NCI-H2196 treated with DMSO at 0.1 percent for 48 hours (cell line): ENCODE measurements at regions not wholly inside any gene's neighbourhood (a gene's known extent, or its start where the extent isn't known, plus 50 kb on each side); places are given as distances from the start of the nearest gene placed in this dataset.
"Not testable (repeated sequence)": the region's sequence is repeated elsewhere in the genome, so short reads cannot be mapped to it uniquely, and the experiment has no call there.

Source experiments
- DNase-seq: peaks from one replicate; lab custom pipeline; 2025; ENCODE audit not compliant: unreplicated experiment; lab: John Stamatoyannopoulos, UW

- DNase-seq, result no peak
Measured at GRCh38 chr6:165854061-165854862, 191.2 kb upstream of the PDE10A start.

DNA sequence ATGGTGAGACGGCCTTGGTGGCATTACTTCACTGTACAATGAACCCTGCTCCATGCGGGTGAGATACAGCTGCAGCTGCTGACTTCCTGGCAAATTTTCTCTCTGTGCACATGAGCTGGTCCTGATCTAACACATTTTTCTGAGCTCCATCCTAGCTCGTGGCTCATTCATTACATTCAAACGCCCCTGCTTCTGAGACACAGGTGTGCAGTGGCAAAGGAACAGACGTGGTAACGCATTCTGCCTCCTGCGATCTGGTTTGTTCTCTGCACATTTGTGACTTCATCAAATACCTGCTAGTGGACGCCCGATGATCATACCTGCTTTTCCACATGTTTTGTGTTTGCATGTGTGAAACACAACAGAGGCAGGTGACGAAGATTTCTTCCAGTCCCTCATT, 189.6 kb upstream of the PDE10A start:
- DNase-seq, result no peak

DNA sequence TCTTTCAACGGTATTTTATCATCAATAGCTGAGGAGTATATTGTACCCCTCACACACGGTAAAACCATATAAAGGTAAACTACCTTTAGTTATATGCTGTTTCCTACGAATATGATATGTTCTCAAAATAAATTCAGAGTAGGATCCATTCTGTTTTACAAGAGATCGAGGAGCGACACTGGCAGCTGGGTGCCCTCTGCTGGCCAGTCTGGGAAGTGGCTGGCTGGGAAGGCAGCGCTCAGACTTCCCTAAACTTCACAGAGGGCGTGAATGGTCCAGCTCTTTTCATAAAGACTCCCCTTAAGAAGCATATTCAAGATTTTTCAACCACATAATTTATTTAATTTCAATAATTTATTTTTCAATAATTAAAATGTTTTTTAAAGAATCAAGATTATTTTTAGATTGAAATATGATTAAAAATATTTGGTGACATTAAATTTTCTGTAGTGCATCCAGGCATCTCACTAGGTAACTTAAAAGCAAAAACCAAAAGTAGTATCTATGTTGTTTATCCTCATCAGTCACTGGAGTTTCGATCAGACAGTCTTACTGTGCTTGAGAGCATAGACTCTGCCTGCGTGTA, 187.5 kb upstream of the PDE10A start:
- DNase-seq, result no peak

DNA sequence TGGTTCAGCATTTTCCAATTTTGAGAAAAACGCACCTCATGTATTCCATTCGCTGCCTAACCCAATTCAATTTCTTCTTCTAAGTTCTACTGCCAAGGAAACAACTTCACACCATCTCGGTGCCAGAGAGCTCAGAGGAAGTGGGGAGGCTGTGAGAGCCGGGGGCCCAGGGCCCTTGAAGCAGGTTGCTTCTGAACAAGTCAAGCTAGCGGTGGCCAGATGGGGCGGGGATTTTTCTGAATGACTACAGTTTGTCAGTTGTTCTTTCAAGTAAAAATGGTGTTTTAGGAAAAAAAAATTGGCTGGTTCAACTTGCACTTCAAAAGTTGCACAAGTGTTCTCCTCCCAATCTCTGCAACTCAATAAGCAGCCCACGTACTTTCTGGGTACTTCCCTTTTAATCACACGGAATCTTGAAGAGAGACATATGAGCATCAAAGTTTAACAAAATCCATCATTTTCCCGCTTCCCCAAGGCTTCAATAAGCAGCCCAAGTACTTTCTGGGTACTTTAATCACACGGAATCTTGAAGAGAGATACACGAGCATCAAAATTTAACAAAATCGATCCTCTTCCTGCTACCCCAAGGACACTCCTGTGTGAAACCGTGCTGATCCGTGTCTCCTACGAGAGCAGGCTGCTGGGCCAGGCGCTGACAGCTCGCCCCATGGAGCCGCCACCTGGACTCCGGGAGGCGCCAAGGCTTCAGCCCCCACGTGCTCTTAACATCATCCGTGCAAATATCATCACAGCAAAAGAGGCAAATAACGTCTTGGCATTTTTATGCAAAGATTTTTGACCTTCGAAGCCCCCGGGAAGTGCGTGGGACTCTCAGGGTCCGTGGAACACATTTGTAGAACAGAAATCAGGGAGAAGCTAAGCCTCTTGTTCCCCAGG, 186.7 kb upstream of the PDE10A start:
- no peak for DNase-seq

DNA sequence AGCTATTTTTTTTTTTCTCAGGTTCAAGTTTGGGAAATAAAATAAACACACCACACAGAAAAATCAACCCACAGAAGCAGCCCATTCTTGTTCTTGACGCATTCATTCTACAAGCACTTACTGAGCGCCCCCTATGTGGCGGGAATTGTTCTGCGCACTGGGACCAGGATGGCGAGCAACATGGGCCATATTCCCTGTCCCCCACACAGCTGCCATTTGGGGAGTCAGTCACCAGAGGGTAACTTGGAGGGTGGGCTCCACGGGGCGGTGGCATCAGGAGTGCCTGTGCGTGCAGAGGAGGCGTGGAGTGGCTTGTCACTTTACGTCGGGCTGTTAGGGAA, 185.0 kb upstream of the PDE10A start:
- DNase-seq, result no peak

- no peak for DNase-seq
Measured at GRCh38 chr6:165847407-165848085, 184.5 kb upstream of the PDE10A start.

DNA sequence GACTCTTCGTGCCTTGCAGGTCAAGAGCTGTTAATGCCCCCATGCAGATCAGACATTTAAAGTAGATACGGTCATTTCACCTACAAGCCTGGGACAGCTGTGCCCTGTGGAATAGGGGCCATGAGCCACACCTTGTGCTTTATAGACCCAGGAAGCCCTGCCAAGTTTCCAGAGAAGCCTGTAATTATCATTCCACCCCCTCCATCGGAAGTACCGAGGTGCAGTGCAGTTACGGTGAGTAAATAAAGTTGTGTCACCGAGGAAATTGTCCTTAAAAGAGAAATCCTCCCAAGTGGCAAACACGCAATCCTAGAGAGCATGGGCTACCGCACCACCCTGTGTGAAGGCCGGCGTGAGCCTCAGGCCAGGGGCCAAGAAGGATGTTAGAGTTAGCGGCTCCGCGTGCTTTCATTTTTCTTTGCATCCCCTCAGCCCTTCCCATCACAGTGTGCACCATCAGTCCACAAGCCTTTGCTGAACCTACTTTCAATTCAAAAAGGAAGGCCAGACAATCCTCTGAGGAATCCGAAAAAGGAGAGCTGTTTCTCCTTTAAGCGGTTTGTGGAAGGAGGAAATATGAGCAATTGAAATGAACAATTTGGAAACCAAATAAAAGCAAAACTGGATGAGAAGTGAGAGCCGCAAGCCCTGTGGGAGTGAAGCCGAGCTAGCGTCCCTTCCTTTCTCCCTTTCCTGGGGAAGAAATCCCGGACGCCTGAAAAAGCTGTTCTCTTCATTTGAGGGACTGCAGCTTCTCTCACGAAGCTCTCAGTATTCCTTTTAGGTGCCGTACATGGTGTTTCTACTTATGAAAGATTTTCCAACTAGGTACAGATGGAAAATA, 183.3 kb upstream of the PDE10A start:
- DNase-seq, result no peak

DNA sequence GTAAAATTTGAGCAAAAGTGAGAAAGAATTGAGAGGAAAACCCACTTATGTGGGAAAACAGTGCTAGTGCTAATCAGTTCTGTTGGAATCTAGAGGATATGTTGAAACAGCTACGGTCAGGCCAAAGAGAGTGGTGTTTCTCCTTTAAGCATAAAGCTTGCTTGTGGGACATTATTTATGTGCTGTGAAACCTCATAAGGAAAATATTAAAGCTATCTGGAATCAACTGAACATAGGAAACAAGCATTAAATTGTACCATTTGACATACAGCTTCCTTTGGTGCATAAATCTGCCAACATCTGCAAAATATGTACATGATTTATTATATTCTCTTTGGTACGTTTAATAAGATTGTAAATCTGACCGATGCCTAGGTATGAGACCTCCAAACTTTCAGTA, 182.5 kb upstream of the PDE10A start:
- no peak for DNase-seq

GRCh38 chr6:165844801-165845364, 181.8 kb upstream of the PDE10A start:
- DNase-seq, result no peak

GRCh38 chr6:165844232-165844631, 181.2 kb upstream of the PDE10A start:
- no peak for DNase-seq

- no peak for DNase-seq
Measured at GRCh38 chr6:165843568-165844113, 180.6 kb upstream of the PDE10A start.

- DNase-seq, result no peak
Measured at GRCh38 chr6:165843121-165843520, 180.1 kb upstream of the PDE10A start.

- DNase-seq, result no peak
Measured at GRCh38 chr6:165842281-165842936, 179.4 kb upstream of the PDE10A start.

GRCh38 chr6:165841153-165841558, 178.1 kb upstream of the PDE10A start:
- DNase-seq, result no peak

DNA sequence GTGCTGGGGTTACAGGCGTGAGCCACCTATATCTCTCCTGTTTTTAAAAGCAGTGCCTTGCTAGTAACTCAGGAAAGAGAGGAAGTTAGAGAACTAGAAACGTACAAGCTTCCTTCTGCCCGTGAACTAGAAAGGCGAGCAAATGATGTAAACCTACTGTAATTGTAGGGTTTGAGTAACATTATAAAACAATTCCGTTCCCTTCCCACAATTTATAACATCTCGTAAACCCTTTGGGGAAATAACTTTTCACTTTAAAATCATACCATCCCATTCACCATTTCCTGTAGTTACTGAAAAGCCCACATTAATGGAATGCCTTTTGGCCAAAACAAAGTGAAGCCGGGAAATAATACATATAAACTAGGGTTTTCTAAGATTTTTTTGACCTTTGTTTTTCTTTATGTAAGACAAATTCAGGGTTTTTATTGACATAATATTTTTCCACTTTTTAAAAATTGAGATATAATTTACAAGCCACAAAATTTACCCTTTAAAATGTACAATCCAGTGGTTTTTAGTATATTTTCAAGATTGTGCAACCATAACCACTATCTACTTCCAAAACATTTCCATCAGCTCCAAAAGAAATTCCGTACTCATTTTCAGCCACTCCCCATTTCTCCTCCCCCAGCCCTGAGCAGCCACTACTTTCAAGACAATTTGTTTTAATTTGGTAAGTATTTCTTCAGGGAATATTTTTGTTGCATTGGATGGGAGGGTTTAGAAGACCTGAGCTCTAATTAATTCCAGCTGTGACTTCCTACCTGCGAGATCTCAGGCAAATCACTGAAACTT, 175.1 kb upstream of the PDE10A start:
- DNase-seq, result no peak

DNA sequence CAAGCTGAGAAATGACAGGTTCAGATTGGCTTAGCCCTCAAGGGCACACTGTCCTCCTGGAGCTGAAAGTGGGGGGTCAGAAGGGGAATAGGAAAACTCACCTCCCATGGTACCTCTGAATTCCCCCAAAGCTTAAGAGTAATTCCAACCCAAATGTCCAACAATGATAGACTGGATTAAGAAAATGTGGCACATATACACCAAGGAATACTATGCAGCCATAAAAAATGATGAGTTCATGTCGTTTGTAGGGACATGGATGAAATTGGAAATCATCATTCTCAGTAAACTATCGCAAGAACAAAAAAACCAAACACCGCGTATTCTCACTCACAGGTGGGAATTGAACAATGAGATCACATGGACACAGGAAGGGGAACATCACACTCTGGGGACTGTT, 173.6 kb upstream of the PDE10A start:
- not testable (repeated sequence) for DNase-seq

GRCh38 chr6:165835410-165835851, 172.4 kb upstream of the PDE10A start:
- no peak for DNase-seq

DNA sequence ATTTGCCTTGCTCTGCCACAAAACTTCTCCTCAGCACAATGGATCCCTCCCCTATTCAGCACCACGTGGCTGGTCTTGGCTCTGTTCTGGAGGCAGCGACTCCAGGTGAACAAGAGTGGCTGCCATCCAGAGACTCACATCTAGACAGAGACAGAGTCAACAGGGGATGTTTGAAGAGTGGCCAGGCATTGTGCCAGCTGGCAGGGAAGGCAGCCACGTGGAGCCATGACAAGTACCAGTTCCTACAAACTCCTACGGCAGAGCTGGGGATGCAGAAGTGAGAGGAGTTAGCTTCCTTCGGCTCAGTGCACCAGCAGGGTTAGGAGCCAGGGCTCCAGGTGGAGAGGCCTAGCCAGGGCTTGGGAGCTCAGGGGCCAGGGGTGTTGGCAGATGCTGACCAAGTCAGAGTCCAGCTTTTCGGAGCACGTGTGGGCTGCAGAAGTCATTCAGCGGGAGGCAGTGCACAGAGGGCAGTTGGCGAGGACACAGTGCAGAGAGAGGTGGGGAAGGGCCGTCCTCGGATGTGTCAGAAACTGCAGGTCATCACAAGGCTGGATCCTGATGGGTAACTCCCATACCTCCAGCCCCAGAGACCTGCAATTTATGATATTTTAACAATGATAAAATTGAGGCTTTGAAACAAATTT, 171.7 kb upstream of the PDE10A start:
- DNase-seq, result peak; percentile 89
